Fibroblast of the conjunctiva (primary cell): ENCODE measurements at regions not wholly inside any gene's neighbourhood (a gene's known extent, or its start where the extent isn't known, plus 50 kb on each side); places are given as distances from the start of the nearest gene placed in this dataset.
"Not testable (repeated sequence)": the region's sequence is repeated elsewhere in the genome, so short reads cannot be mapped to it uniquely, and the experiment has no call there.

ENCODE experiments used
- DNase-seq: peaks from one replicate; pipeline ENCODE4 v3.0.0-alpha.2; 2010; ENCODE audit warnings: low read depth

GRCh38 chr3:177358091-177358976 is 161.1 kb upstream of the TBL1XR1 start:
- DNase-seq, result peak; percentile 82

DNA sequence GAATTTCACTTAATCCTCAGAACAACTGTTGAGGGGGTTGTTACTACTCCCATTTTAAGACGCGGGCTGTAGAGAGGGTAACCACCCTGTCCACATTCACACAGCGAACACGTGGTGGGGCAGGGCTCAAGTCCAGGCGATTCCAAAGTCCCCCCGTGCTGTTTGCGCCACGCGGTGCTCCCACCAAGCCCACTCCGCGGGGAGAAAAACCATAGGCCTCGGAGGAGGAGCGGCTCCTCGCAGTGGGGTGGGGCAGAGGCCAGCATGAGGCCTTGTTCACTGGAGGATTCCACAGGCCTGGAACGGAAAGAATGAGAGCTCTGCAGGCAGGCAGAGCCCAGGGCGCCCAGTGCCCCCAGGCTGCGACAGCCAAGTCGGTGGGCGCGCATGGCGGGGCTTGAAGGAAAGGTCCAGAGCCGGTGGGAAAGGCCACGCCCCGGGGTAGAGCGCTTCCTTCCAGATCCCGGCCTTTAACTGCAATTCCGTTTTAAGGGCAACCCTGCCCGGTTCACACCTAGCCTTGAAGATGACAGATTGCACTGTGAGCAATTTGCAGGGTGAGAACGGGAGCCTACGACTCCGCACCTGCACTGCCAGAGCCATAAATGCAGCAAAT is 161.8 kb upstream of the TBL1XR1 start:
- DNase-seq, result no peak

- DNase-seq, result peak; percentile 99
Measured at GRCh38 chr3:177359593-177360357, 162.5 kb upstream of the TBL1XR1 start.

DNA sequence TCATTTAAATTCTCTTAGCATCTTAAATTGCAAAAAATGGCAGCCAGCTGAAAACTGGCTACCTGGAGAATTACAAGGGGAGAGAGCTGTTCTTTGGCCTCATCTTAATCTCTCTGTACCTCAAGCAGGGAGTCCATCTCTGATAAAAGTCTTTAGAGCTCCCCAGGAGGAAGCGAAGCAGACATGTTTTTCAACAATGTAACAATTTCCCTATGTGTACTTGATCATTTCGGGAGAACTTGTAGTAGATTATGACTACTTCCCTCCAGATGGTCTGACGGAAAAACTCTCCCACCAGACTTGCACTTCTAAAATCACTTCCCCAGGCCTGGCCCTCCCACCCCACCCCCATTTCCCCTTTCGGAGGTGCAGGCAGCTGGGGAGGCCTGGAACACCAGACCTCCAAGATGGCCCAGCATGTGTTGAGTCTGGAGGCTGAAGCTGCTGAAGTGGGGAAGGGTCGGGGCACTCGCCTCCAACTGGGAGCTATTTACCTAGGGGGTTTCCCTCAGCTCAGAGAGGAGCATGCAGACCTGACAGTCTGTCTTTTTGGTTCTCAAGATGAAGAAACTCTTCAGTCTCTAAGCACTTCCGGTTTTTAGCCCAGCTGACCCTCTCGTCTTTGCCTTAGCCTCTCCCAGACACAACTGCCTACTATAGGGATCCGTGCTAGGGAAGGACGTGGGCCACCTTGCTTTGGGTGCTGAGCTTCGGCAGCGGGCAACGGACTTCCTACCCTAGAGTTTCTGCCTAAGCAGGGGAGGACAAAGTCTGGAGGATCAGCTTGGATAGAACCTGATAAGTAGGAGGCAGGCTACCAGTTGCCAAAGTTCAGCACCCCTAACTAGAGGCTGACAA is 164.0 kb upstream of the TBL1XR1 start:
- no peak for DNase-seq

DNA sequence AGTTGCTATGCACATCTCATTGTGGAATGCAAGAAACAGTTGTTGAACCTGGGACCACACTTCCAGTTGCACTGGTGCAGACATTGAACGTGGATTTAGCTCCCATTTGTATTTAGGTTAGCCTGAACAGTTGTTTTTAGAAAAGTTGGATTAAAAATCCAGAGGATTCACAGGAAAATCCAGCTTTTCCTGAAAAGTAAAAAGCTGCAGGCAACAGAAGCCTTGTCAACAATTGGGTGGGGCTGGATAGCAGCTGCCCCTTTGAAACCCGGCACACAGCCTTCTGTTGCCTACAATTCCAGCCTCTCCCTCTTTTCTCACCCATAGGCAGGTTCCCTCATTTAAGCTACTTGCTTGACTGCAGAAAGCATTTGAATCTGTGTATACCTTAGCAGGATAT is 165.3 kb upstream of the TBL1XR1 start:
- DNase-seq, result no peak

GRCh38 chr3:177364236-177364635 is 167.0 kb upstream of the TBL1XR1 start:
- DNase-seq, result no peak

GRCh38 chr3:177365294-177365693 is 168.0 kb upstream of the TBL1XR1 start:
- not testable (repeated sequence) for DNase-seq

DNA sequence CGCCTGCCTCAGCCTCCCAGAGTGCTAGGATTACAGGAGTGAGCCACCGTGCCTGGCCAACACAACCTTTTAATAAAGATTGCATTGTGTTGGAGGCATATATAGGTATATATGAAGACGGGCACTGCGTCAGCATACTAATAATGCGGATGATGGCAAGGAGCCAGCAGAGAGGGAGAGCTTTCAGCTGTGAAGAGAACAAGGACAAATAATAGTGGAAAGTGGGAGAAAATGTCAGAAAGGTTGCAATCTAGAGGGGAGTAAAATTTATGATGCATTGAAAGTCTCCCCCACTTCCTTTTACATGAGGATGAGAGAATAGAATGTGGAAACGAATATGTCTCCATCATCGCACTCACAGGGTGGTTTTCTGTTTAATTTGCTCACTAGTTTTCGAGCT is 170.5 kb upstream of the TBL1XR1 start:
- DNase-seq, result no peak

GRCh38 chr3:177370246-177370822 is 173.1 kb upstream of the TBL1XR1 start:
- no peak for DNase-seq

DNA sequence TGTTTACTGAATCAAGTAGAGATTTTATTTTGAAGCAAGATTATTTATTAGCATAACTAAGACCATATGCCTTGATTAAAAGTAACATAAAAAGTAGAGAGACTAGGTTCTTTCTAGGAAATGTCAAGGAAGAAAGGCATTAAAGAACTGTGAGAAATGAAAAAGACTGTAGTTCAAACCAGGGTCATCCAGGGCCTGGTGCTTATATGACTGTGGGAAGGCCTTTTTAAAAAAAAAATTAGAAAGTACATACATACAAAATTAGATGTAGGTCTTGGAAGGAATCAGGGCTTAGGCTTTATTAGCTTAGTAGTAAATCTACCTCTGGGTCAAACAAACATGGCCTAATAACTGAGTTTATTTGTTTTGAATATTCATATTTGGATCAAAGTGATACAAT is 173.9 kb upstream of the TBL1XR1 start:
- DNase-seq, result no peak

- DNase-seq, result no peak
Measured at GRCh38 chr3:177371888-177372287, 174.6 kb upstream of the TBL1XR1 start.

- DNase-seq, result no peak
Measured at GRCh38 chr3:177374323-177374722, 177.0 kb upstream of the TBL1XR1 start.

GRCh38 chr3:177375316-177375715 is 178.0 kb upstream of the TBL1XR1 start:
- no peak for DNase-seq

DNA sequence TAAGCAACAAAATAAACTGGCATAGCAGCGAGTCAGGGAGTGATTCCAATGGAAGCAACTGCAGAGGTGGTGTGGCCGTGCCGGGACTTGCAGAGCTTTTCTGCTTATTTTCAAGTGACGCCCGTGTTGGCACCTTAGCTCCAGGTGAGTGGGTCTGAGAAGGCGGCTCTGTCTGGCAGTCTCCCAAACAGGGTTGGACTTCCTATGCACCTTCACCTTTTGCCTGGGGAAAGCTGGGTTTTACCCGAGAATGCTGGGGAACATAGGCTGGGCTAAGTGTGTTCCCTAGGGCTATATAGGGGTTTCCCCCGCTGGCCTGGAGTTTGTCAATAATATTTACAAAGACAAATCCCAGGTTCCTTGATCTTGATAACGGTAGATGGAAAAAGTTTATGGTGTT is 179.9 kb upstream of the TBL1XR1 start:
- DNase-seq, result no peak

GRCh38 chr3:177378168-177378567 is 180.9 kb upstream of the TBL1XR1 start:
- no peak for DNase-seq

DNA sequence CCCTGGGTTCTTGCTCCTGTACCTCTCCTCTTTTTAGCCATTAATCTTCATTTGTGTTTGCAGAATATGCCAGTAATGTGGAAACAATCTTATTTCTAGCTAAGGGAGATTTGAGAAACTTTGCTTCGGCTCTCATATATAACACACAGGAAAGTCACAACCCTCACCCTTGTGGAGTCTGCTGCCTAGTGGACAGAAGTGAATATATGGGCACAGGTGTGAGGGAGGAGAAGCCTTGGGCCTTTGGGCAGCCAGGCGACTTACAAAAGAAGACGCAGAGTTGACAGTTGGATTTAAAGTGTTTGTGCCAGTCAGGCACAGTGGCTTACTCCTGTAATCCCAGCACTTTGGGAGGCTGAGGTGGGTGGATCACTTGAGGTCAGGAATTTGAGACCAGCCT is 181.8 kb upstream of the TBL1XR1 start:
- DNase-seq, result no peak

- no peak for DNase-seq
Measured at GRCh38 chr3:177381070-177381469, 183.8 kb upstream of the TBL1XR1 start.

GRCh38 chr3:177382944-177383343 is 185.7 kb upstream of the TBL1XR1 start:
- no peak for DNase-seq

DNA sequence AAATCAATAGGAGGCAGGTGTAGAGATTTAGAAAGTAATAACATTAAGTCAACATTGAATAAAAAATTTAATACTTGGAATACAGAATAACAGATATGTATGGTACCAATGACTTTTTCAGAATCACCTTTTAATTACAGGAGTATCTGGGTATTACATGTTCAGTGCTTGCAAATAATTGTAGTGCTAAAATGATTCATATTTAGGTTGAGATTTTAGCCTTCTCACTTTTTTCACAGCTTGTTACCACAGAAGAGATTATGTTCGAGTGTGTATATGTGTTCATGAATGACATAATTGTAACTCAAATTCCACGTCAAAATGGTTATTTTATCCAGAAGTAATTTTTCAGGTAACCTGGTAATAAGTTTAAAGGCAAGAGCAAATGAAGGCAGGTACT is 187.9 kb upstream of the TBL1XR1 start:
- DNase-seq, result no peak

DNA sequence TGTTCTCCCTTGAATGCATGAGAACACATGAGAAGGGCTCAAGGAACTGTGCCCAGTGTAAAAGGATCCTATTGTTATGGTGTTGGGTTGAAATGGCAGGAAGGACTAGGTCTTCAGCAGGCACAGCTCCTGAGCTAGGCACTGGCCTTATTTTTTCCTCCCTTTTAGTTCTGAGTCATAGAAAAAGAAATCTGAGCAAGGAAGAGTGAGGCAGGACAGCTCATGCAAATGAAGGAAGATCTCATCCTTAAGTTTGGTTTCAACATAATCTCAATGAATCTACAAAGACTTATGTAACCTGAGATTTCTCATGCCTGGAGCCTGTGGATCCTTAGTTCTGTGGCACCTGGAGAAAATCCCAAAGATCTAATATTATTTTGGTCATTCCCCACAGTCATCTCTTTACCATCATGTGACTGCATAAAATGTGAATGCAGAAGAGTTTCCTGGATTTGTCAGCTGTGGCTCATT is 188.6 kb upstream of the TBL1XR1 start:
- DNase-seq, result peak; percentile 14

DNA sequence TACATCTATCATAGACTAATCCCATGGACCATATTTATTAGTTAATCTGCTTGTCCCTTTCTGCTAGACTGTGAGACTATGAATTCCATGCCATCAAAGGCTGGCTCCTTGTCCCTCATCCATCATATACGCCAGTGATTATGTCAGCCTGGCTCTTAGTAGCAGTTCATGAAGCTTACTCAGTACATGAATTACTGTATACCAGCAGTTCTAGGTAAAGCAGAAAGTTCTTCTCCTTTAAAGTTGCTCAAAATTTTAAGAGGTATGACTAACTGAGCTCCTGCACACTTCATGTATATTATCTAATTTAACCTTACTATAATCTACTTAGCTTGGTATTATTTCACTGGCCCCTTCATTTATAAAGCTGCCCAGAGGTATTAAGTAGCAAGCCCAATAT is 190.9 kb upstream of the TBL1XR1 start:
- DNase-seq, result no peak
